Erythroblast (primary cell): ENCODE measurements at regions not wholly inside any gene's neighbourhood (a gene's known extent, or its start where the extent isn't known, plus 50 kb on each side); places are given as distances from the start of the nearest gene placed in this dataset.

Experiments used
- GATA1 ChIP-seq: IDR thresholded peaks from 2 replicates; pipeline ENCODE4 v1.6.1; 2011; ENCODE audit warnings: low read depth, mild to moderate bottlenecking, control low read depth, low read length, moderate library complexity
- POLR2A ChIP-seq: IDR thresholded peaks from 2 replicates; pipeline ENCODE4 v1.6.1; 2011; ENCODE audit warnings: mild to moderate bottlenecking, low read length

DNA sequence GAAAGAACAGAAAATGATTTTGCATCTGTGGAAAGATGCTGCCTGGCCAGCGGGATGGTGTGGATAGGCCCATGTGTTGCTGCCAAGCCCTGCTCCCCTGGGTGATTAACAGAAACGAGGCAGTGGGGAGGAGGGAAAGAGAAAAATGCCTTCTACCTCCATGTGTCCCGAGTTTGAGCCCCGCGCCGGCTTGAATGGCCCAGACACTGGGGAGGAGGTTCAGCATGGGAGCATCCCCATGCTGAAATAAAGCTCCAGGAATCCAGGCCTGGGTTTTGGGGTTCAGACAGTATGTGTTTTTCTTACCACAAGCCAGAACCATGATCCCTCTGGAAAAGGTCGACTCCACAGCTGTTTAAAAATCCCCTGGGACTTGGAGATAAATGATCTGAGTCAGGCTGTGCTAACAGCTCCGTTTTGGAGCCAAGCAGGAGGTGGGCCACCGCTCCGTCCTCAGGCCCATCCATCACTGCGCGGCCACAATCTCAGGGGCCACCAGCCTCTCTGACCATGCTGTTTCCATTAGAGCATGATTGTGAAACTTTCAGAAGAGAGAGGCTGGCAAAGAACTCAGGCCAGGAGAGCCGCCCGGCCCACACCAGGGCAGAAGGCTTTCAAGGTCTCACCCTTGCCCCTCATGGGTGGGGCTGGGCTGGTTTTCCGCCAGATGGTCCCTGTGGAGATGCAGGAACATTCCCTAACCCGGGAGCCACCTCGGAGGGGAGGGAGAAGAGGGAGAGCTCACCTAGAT lies 299.7 kb downstream of the ZEB1 start:
- no peak for TF ChIP-seq POLR2A
- TF ChIP-seq GATA1 = no peak
